Peyer's patch (tissue), 4 donors: ENCODE measurements at regions not wholly inside any gene's neighbourhood (a gene's known extent, or its start where the extent isn't known, plus 50 kb on each side); places are given as distances from the start of the nearest gene placed in this dataset.

Source experiments
- POLR2A ChIP-seq, 2 donors: fragments of 450-650 bp; IDR thresholded peaks; one replicate each; pipeline ENCODE4 v1.5.1; 2017; ENCODE audit warnings: antibody characterized with exemption in 2 of 2, mild to moderate bottlenecking in 2 of 2, moderate library complexity in 2 of 2
- TF ChIP-seq, protein P1 (sequence below), 6 experiments: fragments of 450-650 bp in 4 of 6; fragments of 200-600 bp in 2 of 6; sonication (generic) in 1 of 6; IDR thresholded peaks; one replicate each; pipeline ENCODE4 v1.5.1; 2017 to 2019; ENCODE audit warnings: antibody characterized with exemption in 6 of 6, mild to moderate bottlenecking in 3 of 6, moderate library complexity in 1 of 6

DNA sequence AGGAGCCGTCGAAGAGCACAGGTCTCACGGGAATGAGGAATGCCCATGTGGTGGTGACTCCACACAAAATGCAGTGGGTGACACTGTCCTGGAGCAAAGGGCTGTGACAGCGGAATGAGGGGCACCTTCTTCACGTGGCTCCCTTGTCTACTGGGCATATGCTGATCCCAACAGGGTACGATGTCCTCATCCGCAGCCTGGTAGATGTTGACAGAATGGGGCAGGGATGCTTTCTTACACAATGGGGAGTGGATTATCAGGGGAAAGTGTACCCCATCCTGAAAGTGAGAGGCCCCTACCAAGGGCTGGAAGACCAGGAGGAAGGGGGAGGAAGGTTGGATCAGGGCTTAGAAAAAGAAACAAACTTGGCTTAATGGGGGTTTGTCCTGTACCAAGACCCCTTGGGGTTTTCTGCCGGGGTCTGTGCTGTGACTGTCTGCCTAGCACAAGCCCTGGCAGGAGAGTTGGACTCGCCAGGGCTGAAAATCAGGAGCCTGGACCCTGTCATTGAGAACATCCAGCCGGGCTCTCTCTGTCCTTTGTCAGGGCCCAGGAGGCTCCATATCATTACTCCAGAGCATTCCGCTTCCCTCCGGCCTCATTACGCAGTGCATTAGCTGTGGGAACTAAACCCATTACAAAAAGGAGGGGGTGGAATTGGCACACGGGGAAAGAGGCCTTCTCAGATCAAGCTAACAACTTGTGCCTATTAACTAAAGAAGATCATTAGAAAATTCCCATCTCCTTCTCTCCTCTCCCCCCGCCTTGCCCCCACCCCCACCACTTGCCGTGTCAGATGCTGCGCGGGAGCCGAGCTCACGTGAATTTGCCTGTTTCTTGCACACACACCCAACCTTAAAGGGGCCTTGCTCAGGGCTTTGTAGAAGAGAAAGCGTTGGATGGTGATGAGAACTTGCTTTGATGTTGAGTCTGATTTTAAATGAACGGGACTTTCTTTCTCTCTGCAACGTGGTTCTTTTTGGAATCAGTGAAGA, 171.8 kb upstream of the PARP11 start:
- TF ChIP-seq, protein P1, sequence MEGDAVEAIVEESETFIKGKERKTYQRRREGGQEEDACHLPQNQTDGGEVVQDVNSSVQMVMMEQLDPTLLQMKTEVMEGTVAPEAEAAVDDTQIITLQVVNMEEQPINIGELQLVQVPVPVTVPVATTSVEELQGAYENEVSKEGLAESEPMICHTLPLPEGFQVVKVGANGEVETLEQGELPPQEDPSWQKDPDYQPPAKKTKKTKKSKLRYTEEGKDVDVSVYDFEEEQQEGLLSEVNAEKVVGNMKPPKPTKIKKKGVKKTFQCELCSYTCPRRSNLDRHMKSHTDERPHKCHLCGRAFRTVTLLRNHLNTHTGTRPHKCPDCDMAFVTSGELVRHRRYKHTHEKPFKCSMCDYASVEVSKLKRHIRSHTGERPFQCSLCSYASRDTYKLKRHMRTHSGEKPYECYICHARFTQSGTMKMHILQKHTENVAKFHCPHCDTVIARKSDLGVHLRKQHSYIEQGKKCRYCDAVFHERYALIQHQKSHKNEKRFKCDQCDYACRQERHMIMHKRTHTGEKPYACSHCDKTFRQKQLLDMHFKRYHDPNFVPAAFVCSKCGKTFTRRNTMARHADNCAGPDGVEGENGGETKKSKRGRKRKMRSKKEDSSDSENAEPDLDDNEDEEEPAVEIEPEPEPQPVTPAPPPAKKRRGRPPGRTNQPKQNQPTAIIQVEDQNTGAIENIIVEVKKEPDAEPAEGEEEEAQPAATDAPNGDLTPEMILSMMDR (IDR thresholded peaks at IDR 0.05) = no peak
- no peak for TF ChIP-seq POLR2A (IDR thresholded peaks at IDR 0.05)
